NCI-H1436 treated with DMSO at 0.1 percent for 48 hours (cell line): ENCODE measurements at regions not wholly inside any gene's neighbourhood (a gene's known extent, or its start where the extent isn't known, plus 50 kb on each side); places are given as distances from the start of the nearest gene placed in this dataset.

Experiments used
- DNase-seq: peaks from one replicate; lab custom pipeline; 2025; lab: John Stamatoyannopoulos, UW

DNA sequence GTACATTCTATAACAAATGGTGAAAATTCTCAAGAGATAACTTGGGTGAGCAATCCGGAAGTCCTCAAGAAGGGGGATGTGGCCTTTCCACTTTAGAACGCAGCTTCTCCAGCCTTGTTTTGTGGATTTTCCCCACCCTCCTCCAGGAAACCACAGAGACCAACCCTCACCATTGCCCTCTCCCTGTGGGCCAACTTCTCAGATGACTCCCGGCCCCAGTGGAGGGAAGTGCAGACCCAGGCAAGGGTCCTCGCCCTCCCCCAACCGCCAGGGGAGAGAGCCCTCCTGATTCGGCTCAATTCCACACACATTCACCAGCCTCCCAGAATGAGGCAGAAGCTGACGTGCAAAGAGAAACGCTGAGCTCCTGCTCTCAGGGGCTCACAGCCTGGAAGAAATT lies 277.2 kb downstream of the EIPR1 start:
- no peak for DNase-seq

DNA sequence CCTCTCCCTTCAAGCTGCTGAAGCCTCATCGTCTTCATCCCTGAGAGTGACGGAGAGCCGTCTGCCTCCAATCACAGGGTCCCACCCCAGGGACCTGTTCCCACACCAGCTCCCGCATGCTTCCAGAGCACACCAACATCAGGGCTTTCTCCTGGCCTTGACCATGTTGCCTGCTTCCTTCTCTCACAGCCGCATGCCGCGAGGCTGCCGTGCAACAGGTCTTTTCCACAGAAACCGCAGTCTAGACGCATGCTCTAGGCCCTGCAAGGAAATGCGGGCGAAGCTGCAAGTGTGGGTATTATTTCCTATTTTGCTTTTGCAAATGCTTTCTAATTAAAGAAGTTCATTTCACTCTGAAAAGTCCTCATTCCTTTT lies 277.8 kb downstream of the EIPR1 start:
- DNase-seq: no peak

DNA sequence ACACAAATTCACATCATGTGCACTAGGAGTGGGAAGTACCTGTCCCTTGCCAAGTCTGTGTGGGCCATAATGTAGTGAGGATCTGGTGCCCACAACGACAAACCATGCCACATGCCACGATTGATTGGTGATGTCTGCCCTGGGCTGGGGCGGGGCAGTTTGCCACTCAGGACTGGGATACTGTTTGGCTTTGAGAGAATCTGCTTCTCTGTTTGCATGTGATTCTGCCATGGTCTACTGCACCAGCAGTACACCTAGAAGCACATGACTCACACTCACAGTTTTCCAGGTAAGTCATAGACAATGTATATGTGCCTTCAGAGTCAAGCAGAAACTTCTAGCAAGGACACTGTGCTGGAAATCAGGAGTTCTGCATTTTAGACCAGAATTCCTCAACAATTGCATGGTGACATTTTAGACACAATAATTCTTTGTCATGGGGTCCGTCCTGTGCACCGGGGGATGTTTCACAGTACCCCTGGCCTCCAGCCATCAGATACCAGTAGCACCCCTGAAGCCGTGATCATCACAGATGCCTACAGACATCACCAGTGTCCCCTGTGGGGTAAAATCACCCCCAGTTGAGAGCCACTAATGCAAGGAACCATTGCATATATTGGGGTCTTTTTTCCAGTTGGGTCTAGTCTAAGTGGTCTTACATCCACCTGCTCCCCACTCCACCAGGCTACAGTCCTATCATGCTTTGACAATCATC lies 278.3 kb downstream of the EIPR1 start:
- no peak for DNase-seq

DNA sequence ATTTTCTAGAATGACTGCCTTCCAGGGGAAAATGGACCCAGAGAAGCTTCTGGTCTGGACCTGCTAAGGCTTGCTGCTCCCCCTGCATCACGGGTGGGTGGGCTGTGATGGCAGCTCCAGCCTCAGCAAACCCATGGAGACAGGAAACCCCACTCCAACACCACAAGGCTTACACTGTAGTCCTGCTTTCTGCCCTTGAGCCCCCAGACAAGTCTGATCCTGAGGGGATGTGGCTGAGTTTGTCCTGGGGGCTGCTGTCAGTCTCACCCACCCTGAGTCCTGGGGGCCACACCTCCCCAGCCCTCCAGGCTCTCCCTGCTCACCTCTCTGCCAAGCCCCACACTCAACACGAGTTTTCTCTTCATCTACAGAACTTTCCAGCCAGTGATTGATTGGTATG lies 279.4 kb downstream of the EIPR1 start:
- DNase-seq: no peak

DNA sequence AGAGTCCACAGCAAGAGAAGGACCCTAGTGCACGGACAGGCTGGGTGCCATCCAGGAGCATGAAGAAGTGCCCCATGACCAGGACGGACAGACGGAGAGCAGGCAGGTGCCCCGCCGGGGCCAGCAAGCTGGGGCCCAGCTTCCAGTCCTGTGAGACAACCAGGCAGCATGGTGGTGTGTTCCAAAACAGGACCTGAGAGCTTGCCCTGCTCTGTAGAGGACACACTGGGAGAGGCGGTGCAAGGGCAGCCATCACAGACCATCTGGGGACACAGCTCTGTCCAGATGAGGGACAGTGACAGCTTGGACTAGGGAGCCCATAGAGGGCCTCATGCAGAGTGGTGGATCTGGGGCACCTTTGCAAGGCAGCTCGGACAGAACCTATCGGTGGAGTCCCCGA lies 279.8 kb downstream of the EIPR1 start:
- no peak for DNase-seq

DNA sequence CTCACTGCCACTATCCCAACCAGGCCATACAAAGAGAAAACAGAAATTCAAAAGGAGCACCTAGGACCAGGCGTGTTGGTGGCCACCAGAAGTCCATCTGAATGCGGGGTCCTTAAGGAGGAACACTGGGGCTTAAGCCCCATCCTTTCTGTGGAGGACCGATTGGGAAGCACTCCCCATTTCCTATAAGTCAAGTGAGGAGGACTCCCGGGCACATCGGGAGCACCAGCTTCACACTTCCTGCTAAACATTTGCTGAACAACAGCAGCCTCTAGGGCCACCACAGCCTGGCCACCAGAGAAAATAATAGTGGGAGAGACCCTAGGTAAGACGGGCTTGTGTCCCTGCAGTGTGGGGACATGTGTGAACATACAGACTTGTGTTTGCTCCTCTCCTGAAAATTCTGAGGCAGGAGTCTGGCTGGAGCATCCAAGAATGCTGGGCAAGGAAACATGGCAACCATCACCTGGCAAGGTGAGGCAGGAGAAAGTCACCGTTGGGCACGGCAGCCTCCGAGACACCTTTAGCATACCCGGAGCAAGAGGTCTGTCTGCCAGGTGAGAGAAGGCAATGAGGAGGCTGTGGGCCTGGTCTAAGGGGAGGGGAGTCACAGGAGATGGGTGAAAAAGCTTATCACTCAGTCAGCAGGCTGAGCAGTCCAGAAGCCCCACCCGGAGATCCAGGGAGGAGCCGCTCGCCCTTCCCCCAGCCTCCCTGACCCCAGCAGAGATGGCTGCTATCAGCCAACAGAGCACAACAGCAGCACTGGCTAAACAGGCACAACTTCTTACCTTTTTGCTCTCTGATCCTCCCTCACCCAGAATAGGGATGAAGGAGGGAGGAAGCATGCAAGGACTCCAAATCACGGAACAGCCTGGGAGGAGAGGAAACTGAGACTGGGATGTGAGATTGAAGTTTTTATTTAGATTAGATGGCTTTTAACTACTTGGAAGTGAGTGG lies 282.3 kb downstream of the EIPR1 start:
- no peak for DNase-seq

DNA sequence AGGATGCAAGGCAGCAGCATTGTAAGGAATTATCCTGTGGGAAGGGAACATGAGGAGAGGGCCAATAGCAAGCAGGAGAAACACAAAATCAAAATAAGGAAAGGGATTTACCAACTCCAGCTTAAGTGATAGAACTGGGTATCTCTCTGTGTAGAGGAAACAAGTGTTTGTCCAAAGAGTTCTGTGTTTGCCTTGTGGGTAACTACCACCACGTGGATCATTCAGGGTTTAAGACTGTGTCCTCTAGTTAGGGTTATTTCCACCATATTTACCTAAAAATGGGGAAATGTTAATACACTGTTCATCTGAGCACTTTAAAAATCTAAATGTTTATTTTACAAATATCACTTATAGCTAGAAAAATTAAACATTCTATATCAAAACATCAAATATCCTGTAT lies 283.3 kb downstream of the EIPR1 start:
- no peak for DNase-seq

DNA sequence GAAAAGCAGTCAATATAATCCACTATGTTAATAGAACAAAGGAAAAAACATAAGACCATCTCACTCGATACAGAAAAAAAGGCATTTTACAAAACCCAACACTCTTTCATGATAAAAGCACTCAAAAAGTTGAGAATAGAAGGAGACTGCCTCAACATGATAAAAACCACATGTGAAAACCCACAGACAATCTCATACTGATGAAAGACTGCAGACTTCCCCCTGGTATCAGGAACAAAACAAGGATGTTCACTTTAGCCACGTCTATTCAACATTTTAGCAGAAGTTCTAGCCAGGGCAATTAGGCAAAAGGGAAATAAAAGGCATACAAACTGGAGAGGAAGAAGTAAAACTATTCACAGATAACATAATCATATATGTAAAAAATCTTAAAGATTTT lies 285.9 kb downstream of the EIPR1 start:
- DNase-seq: no peak

DNA sequence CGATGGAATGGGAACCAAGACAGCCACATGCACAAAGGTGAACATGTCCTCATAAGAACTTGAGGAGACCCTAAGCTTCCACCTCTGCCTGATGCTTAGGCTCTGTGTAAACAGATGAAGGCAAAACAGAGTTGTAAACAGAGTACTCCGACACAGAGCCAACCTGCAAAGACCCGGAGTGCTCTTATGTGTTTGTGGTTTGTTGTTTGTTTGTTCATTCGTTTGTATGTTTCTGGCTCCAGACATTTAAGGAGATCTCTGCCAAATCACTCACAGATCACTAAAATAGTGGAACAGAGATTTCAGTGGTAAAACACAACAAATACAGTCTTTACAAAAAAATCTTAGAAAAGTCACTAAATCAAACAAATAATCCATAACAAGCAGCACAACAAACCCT lies 294.9 kb downstream of the EIPR1 start:
- no peak for DNase-seq

DNA sequence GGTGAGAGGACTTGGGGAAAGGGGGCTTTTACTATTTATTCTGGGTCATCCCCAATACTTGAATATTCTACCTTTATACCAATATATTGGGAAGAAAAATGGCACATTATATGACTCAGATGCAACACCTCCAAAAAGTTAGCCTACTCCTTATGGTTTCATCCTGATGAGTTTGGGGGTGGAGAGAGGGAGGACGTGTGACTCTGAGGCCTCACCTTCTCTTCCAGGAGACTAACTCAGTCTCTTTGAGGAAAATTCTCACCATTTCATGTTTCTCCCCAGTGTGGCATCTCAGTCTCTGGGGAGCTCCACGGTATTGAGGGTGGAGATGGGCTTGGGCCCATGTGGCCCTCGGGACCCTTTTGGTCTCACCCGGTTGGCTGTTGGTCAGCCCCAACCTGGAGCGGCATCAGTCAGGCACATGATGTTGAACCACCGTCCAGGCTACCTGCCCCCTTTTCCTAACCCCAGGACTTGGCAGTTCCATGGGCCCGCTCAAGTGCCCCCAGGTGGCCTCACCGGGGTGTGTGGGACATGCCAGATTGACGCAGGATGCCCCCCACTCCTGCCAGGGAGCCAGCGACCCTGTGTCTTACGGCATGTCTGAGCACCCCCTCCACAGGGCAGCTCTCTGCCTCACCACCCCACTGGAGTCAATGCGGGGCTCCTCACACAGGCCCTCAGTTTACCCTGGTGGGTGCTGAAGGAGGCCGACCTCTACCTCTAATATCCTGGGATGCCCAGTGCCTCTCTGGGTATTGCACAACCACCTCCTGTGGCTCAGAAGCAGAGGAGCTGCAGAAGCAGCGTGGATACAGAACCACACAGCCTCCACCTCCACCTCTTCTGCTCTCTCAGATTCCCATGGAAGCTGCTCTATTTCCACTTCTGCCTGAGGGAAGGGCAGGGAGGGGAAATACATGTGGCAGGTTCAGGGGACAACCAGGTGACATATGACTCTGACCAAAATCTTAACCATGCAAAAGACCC lies 297.4 kb downstream of the EIPR1 start:
- no peak for DNase-seq

DNA sequence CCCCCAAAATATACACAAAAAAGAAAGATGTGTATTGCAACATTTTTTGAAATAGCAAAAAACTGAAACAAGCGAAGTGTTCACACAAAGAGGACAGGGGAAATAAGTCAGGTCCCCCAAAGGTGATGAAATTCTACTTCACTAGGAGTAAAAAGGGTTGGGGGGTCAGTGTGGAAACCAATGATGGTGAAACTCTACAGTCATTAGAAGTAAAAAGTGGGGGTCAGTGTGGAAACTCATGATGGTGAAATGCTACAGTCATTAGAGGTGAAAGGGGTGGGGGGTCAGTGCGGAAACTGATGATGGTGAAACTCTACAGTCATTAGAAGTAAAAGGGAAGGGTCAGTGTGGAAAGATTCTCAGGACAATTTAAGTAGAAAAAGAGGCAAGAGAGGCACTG lies 298.2 kb downstream of the EIPR1 start:
- no peak for DNase-seq

DNA sequence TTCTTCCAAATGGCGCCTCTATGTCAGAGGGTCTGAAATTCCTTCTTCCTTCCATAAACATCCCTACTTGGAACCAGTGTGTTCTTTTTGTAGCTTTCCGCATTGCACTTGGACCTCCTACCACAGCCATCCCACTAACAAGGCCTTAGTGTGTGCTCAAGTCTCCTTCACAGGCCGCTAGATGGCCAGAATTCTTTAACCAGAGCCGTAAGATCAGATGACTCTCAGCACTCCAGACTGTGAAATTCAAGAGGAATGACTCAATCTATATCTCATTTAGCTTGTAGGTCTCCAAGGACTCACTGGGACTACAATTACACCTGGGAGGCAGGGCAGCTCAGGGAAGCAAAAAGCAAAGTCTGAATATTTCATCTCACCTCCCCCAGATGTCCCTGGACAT lies 298.9 kb downstream of the EIPR1 start:
- no peak for DNase-seq

DNA sequence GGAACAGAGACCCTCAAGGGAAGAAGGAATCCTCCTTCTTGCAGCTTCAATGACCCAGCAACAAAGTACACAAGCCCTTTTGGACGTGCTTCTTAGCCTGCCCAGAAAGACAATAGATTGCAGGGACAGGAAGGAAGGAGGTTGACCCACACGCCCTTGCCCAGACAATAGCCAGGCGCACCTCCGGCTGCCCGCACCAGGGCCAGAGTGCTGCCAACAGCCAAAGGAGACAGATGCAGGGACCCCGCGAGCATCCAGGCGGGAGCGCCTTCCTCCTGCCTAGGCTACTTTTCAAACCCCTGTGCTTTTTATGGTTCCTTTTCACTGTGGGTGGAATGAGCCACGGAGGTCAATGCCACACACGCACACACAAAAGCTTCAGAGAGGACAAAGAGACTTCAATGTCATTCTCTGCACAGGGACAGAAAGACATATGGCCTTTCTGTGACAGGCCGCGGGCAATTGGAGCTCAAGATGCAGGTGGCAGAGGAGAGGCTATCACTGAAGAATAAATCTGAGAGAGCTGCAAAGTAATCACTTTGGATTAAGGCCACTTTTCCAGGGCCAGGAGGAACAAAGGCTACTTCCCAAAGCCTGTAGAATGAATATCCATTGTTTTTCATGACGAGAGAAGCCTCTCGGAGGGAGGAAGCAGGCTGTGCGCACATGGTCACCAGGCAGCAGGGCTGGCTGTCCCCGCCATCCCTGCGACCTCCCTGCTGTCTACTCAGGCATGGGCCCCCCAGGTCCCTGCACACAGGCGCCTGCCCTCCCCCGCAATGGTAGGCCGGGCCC lies 300.6 kb downstream of the EIPR1 start:
- no peak for DNase-seq

DNA sequence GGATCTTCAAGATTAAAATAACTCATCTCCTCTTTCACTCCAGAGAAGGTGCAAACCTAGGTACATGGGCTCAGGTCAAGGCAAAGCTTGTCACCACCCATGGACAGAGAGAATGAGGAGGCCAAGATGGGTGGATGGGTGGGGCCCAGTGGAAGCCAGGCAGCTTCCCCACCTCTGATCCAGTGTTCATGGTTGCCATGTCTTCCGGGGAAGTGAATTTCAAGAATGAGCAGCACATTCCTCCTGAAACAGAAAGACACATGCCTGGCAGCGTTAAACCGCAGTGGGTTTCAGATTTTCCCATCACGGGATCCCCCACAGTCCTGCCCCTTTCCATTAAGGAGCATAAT lies 301.7 kb downstream of the EIPR1 start:
- no peak for DNase-seq

DNA sequence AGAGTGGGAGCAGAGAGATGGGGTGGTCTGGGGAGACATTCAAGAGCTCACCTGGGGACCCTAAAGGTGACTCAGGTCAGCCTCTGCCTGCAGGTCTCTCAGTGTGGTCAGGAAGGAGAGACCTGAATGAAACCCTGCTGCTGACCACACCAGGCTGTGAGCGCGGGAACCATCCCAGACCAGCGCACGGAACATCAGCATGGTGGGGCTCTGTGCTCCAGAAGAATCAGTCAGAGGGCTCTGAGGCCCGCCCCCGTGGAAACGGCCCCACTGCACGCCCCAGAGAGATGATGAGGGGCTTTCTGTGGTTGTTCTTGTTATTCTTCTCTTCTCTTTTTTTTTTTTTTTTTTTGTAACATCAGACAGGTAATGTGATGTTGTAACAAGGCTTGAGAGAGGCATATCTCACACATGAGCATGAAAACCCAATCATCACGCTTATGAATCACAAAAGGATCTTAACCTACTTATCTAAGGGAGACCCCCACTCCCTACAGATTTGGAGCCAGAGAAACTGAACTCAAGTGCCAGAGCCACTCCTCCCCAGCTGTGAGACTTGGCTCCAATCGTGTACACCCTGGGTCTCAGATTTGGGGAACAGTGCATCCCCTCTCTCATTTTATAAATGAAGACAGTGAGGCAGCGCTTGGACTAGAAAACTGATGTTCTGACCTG lies 302.2 kb downstream of the EIPR1 start:
- no peak for DNase-seq

DNA sequence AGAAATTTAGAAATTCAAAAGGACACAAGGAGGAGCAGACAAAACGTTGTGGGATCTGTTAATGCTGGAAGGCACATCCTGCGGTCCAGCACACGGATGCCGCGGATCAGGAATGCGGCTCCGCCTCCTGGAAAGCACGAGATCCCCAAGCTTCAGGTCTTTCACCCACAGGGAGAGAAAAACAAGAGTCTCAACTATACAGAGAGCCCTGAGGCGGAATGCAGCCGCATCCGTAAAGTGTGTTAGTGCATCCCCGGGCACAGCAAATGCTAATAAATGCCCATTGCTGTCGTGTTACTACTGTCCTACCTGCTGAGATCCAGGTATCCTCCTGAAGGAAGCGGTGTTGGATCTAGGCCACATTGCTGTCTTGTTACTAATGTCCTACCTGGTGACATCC lies 303.9 kb downstream of the EIPR1 start:
- no peak for DNase-seq

DNA sequence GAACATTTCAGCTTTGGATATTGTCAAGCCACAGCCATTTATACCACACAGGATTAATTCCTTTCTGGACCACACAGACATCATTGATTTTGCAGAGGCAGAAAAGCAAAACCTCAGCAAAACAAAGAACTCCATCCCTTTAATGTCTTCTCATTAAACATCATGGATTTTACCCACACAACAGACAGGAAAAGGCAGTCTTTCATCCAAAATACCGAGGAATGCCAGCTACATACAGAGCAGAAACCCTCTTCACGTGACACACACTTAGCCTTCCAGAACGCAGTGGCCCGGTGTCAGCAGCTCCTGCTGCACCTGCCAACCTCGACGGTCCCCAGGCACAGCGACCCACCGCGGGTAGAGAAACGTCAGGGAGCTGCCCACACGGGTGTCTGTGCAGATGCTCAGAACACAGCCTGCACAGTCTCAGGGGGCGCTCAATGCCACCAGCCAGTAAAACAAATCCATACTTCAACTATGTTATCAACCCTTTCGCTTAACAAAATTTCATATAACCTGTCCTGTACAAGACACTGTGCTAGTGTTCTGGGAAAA lies 304.5 kb downstream of the EIPR1 start:
- no peak for DNase-seq

DNA sequence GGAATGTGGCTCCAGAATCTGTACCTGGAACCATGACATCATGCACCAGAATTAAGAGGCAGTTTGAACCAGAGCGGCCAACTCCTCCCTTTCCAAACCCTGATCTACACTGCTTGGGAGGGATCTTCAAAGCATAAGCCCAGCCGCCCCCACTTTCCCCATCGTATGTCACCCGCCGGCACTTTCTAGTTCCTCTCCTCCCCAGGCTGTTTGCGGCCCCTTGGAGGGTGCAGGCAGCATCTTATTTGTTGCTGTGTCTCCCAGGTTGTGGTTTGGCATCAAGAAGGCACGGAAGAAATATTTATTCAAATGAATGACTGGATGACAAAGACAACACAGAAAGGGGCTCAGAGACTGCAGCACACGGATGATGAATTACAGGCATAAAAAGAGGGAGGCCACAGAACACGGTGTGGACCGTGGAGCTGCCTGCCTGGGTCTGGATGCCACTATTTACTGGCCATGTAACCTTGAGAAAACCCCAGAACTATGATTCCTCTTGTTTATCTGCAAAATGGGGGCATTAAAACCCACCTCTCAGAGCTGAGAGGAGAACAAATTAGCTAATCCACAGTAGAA lies 305.8 kb downstream of the EIPR1 start:
- no peak for DNase-seq

DNA sequence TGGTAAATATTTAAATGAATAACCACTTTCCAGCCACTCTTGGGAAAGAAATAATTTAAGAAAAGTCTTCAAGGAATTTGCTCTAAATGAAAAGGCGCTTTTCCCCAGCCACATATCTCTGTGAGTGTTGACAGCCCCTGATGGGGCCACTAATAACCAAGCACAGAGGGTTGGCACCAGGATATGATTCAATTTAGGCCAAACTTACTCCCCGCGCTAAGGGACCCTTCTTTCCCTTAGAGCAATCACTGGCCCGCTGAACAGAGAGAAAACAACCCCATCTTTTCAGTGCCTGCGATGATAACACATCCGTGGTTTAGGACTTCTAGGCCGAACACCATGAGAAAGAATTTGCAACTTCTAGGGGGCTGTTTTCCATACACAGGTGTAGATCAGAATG lies 310.8 kb downstream of the EIPR1 start:
- DNase-seq: no peak

DNA sequence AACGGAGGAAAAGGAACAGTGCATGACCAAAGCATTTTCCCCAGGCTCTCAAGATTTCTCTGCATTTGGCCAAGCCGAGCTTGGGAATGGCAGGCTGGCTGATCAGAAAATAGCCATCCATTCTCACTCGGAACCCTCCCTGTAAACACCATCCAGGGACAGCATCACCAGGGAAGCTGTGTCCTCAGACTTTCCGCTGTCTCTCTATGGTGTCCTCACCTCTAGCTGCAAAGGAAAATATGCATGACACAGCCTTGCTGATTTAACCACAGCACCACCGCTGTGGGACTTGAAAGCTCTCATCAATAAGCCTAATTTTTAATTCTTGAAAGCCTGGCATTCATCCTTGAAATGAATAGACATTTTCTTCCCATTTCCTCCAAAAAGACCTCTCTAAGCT lies 311.7 kb downstream of the EIPR1 start:
- DNase-seq: no peak
